ENCODE measurements at regions not wholly inside any gene's neighbourhood (a gene's known extent, or its start where the extent isn't known, plus 50 kb on each side); places are given as distances from the start of the nearest gene placed in this dataset.

GRCh38 chr5:99191206-99191745, 262.5 kb upstream of the CHD1 start:
- TF ChIP-seq CTCF (IDR thresholded peaks at IDR 0.05), result no peak
- TF ChIP-seq POLR2A (IDR thresholded peaks at IDR 0.05), result no peak
- TF ChIP-seq EP300 (IDR thresholded peaks at IDR 0.05), result no peak
